ENCODE measurements at regions not wholly inside any gene's neighbourhood (a gene's known extent, or its start where the extent isn't known, plus 50 kb on each side); places are given as distances from the start of the nearest gene placed in this dataset.

DNA sequence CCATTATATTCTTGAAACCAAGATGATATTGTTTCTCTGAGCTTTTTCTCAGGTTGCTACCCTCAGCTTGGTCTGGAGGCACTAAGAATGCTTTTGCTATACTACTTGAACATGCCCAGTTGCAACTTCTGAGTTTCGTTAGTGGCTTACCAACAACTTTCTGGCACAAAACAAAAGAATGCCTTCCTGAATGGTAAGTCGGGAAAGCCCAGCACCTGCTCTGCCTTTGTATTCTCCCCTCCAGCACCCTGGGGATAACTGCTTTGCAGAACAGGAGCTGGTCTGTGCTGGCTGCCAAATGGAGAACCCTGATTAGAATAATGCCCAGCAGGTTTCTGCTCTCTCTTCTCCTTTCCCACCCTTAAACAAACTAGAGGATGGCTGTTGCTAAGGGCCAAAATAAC lies 149.3 kb downstream of the TGFB2 start:
- Histone ChIP-seq H3K4me1 (ENCODE audit: insufficient read depth, low read length) (peaks cover 29% of the 10 kb centered on the region), H3K36me3 (ENCODE audit: insufficient read depth, low read length) (no peaks in the 10 kb centered on the region), H3K27me3 (ENCODE audit: insufficient read depth, low read length) (no peaks in the 10 kb centered on the region), H2AFZ (ENCODE audit: low read depth, low read length) (peak overlapping the region; percentile 59), H3K4me3 (ENCODE audit: low read length) (no peak overlapping the region), H3K9me3 (ENCODE audit: low read length) (no peaks in the 10 kb centered on the region)

DNA sequence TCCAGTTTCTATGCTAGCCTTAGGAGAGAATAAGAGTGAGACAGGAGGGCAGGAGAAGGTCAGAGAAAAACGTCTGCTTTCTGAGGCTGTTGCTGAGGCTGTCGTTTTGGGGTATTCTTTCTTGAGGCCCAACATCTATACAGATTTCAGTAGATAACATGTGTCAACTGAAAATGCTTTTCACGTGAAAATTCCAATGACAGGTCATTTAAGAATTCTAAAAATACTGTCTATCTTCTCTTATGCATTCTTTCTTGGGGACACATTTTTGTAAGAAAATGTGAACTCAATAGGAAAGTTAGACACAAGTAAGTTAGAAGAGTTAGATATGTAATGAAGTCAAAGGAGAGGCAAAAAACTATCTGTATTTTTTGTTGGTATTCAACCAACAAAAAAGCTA lies 150.8 kb downstream of the TGFB2 start:
- H3K36me3 ChIP-seq (ENCODE audit: insufficient read depth, low read length) = no peaks in the 10 kb centered on the region
- H3K4me3 ChIP-seq (ENCODE audit: low read length) = no peak overlapping the region
- no peaks in the 10 kb centered on the region for H3K9me3 ChIP-seq (ENCODE audit: low read length)
- no peaks in the 10 kb centered on the region for H3K27me3 ChIP-seq (ENCODE audit: insufficient read depth, low read length)
- H3K4me1 ChIP-seq (ENCODE audit: insufficient read depth, low read length) = peaks cover 25% of the 10 kb centered on the region
- H2AFZ ChIP-seq (ENCODE audit: low read depth, low read length) = no peak overlapping the region

- Histone ChIP-seq H3K4me3 (ENCODE audit: low read length) (no peak overlapping the region), H3K27me3 (ENCODE audit: insufficient read depth, low read length) (no peaks in the 10 kb centered on the region), H2AFZ (ENCODE audit: low read depth, low read length) (no peak overlapping the region), H3K4me1 (ENCODE audit: insufficient read depth, low read length) (peaks cover 25% of the 10 kb centered on the region), H3K9me3 (ENCODE audit: low read length) (no peaks in the 10 kb centered on the region), H3K36me3 (ENCODE audit: insufficient read depth, low read length) (no peaks in the 10 kb centered on the region)
These were observed 151.4 kb downstream of the TGFB2 start for GRCh38 chr1:218496561-218496960.

- H3K27me3 ChIP-seq (ENCODE audit: insufficient read depth, low read length) = no peaks in the 10 kb centered on the region
- H3K4me1 ChIP-seq (ENCODE audit: insufficient read depth, low read length) = peaks cover 25% of the 10 kb centered on the region
- H3K4me3 ChIP-seq (ENCODE audit: low read length) = no peak overlapping the region
- no peak overlapping the region for H2AFZ ChIP-seq (ENCODE audit: low read depth, low read length)
- H3K9me3 ChIP-seq (ENCODE audit: low read length) = no peaks in the 10 kb centered on the region
- H3K36me3 ChIP-seq (ENCODE audit: insufficient read depth, low read length) = no peaks in the 10 kb centered on the region
These were observed 153.2 kb downstream of the TGFB2 start for GRCh38 chr1:218498056-218498938.

GRCh38 chr1:218499011-218499691 lies 154.0 kb downstream of the TGFB2 start:
- Histone ChIP-seq H3K4me3 (ENCODE audit: low read length) (no peak overlapping the region), H3K9me3 (ENCODE audit: low read length) (no peaks in the 10 kb centered on the region), H3K4me1 (ENCODE audit: insufficient read depth, low read length) (peaks cover 21% of the 10 kb centered on the region), H3K36me3 (ENCODE audit: insufficient read depth, low read length) (no peaks in the 10 kb centered on the region), H3K27me3 (ENCODE audit: insufficient read depth, low read length) (no peaks in the 10 kb centered on the region), H2AFZ (ENCODE audit: low read depth, low read length) (no peak overlapping the region)

GRCh38 chr1:218499911-218500310 lies 154.8 kb downstream of the TGFB2 start:
- no peaks in the 10 kb centered on the region for H3K27me3 ChIP-seq (ENCODE audit: insufficient read depth, low read length)
- peaks cover 13% of the 10 kb centered on the region for H3K4me1 ChIP-seq (ENCODE audit: insufficient read depth, low read length)
- H3K9me3 ChIP-seq (ENCODE audit: low read length) = no peaks in the 10 kb centered on the region
- no peaks in the 10 kb centered on the region for H3K36me3 ChIP-seq (ENCODE audit: insufficient read depth, low read length)
- H3K4me3 ChIP-seq (ENCODE audit: low read length) = no peak overlapping the region
- no peak overlapping the region for H2AFZ ChIP-seq (ENCODE audit: low read depth, low read length)

DNA sequence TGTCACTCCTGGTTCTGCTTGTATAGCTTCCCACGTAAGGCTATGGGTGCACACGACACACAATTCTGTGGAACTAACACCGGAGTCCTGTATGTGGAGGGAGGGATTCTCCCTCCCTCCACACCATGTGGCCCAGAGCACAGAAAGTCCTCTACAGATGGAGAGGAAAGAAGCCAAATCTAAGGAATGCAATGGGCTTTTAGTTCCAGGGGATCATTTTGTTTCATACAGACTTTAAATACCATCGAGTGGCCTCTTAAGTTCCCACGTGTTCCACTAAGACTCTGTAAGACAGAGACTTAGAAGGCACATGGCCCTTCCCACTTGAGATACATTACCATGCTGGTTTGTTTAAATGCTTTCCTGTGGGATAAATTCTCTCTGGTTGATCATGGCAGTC lies 156.0 kb downstream of the TGFB2 start:
- no peak overlapping the region for H3K4me3 ChIP-seq (ENCODE audit: low read length)
- H3K4me1 ChIP-seq (ENCODE audit: insufficient read depth, low read length) = peaks cover 2% of the 10 kb centered on the region
- no peaks in the 10 kb centered on the region for H3K27me3 ChIP-seq (ENCODE audit: insufficient read depth, low read length)
- H2AFZ ChIP-seq (ENCODE audit: low read depth, low read length) = no peak overlapping the region
- no peaks in the 10 kb centered on the region for H3K9me3 ChIP-seq (ENCODE audit: low read length)
- H3K36me3 ChIP-seq (ENCODE audit: insufficient read depth, low read length) = no peaks in the 10 kb centered on the region

GRCh38 chr1:218502383-218502782 lies 157.2 kb downstream of the TGFB2 start:
- Histone ChIP-seq H3K4me3 (ENCODE audit: low read length) (no peak overlapping the region), H2AFZ (ENCODE audit: low read depth, low read length) (no peak overlapping the region), H3K36me3 (ENCODE audit: insufficient read depth, low read length) (no peaks in the 10 kb centered on the region), H3K4me1 (ENCODE audit: insufficient read depth, low read length) (peaks cover 2% of the 10 kb centered on the region), H3K9me3 (ENCODE audit: low read length) (peaks cover 2% of the 10 kb centered on the region), H3K27me3 (ENCODE audit: insufficient read depth, low read length) (no peaks in the 10 kb centered on the region)

GRCh38 chr1:218503102-218503501 lies 158.0 kb downstream of the TGFB2 start:
- H3K4me3 ChIP-seq (ENCODE audit: low read length) = no peak overlapping the region
- no peaks in the 10 kb centered on the region for H3K27me3 ChIP-seq (ENCODE audit: insufficient read depth, low read length)
- peaks cover 2% of the 10 kb centered on the region for H3K4me1 ChIP-seq (ENCODE audit: insufficient read depth, low read length)
- peaks cover 4% of the 10 kb centered on the region for H3K9me3 ChIP-seq (ENCODE audit: low read length)
- no peaks in the 10 kb centered on the region for H3K36me3 ChIP-seq (ENCODE audit: insufficient read depth, low read length)
- H2AFZ ChIP-seq (ENCODE audit: low read depth, low read length) = no peak overlapping the region

GRCh38 chr1:218507355-218508002 lies 162.3 kb downstream of the TGFB2 start:
- Histone ChIP-seq H3K9me3 (ENCODE audit: low read length) (peaks cover 7% of the 10 kb centered on the region), H2AFZ (ENCODE audit: low read depth, low read length) (no peak overlapping the region), H3K4me1 (ENCODE audit: insufficient read depth, low read length) (no peaks in the 10 kb centered on the region), H3K4me3 (ENCODE audit: low read length) (no peak overlapping the region), H3K27me3 (ENCODE audit: insufficient read depth, low read length) (no peaks in the 10 kb centered on the region), H3K36me3 (ENCODE audit: insufficient read depth, low read length) (no peaks in the 10 kb centered on the region)

GRCh38 chr1:218510153-218510772 lies 165.1 kb downstream of the TGFB2 start:
- Histone ChIP-seq H3K4me1 (ENCODE audit: insufficient read depth, low read length) (no peaks in the 10 kb centered on the region), H2AFZ (ENCODE audit: low read depth, low read length) (no peak overlapping the region), H3K27me3 (ENCODE audit: insufficient read depth, low read length) (no peaks in the 10 kb centered on the region), H3K36me3 (ENCODE audit: insufficient read depth, low read length) (no peaks in the 10 kb centered on the region), H3K9me3 (ENCODE audit: low read length) (peaks cover 7% of the 10 kb centered on the region), H3K4me3 (ENCODE audit: low read length) (no peak overlapping the region)

GRCh38 chr1:218513328-218513727 lies 168.2 kb downstream of the TGFB2 start:
- Histone ChIP-seq H3K36me3 (ENCODE audit: insufficient read depth, low read length) (no peaks in the 10 kb centered on the region), H3K4me3 (ENCODE audit: low read length) (no peak overlapping the region), H3K27me3 (ENCODE audit: insufficient read depth, low read length) (no peaks in the 10 kb centered on the region), H3K4me1 (ENCODE audit: insufficient read depth, low read length) (peaks cover 6% of the 10 kb centered on the region), H3K9me3 (ENCODE audit: low read length) (peaks cover 3% of the 10 kb centered on the region), H2AFZ (ENCODE audit: low read depth, low read length) (no peak overlapping the region)

DNA sequence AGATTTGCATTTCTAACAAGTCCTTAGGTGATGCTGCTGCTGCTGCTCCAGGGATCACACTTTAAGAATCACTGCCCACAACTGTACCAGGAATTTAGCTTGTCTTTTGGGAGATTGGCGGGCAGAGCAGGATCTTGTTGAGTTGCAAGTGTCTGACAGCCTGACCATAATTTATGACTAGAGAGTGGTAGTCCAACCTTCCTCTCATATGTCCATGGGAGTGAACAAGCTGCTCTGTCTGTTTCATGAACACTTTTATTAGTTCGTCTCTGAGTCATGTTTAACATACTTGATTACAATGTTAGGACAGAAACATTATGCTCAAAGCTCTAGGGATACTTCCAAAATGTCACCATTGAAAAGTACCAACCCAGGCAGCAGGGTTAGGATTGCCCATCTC lies 169.6 kb downstream of the TGFB2 start:
- Histone ChIP-seq H3K27me3 (ENCODE audit: insufficient read depth, low read length) (no peaks in the 10 kb centered on the region), H3K4me3 (ENCODE audit: low read length) (no peak overlapping the region), H2AFZ (ENCODE audit: low read depth, low read length) (no peak overlapping the region), H3K9me3 (ENCODE audit: low read length) (no peaks in the 10 kb centered on the region), H3K4me1 (ENCODE audit: insufficient read depth, low read length) (peaks cover 9% of the 10 kb centered on the region), H3K36me3 (ENCODE audit: insufficient read depth, low read length) (no peaks in the 10 kb centered on the region)

Data from neuron (in vitro differentiated cells).